NOMO-1 treated with DMSO at 0.1 percent for 48 hours (cell line): ENCODE measurements at regions not wholly inside any gene's neighbourhood (a gene's known extent, or its start where the extent isn't known, plus 50 kb on each side); places are given as distances from the start of the nearest gene placed in this dataset.
"Not testable (repeated sequence)": the region's sequence is repeated elsewhere in the genome, so short reads cannot be mapped to it uniquely, and the experiment has no call there.

Source experiments
- DNase-seq: peaks from one replicate; lab custom pipeline; 2025; ENCODE audit not compliant: unreplicated experiment; lab: John Stamatoyannopoulos, UW

GRCh38 chr1:88321706-88322105 lies 362.4 kb upstream of the PKN2 start:
- DNase-seq = no peak

DNA sequence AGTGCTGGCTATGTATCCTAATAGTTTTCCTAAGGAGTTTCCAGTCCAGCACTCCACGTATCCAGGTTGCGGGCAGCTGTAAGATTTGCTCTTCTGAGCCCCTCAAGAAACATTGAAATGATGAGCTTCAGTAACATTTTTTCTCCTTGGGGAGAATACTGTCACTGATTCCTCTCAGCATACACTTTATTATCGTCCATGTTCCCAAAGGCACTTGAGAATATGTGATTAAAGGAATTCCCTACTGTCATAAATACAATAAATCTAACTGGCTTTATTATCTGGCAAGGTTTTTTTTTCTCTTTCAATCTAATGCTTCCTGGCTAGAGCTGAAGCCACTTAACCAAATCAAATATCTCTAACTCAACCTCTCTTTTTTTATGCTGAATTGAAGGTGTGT lies 359.2 kb upstream of the PKN2 start:
- DNase-seq = no peak

GRCh38 chr1:88327391-88328267 lies 356.4 kb upstream of the PKN2 start:
- no peak for DNase-seq

GRCh38 chr1:88330201-88330600 lies 353.9 kb upstream of the PKN2 start:
- no peak for DNase-seq

DNA sequence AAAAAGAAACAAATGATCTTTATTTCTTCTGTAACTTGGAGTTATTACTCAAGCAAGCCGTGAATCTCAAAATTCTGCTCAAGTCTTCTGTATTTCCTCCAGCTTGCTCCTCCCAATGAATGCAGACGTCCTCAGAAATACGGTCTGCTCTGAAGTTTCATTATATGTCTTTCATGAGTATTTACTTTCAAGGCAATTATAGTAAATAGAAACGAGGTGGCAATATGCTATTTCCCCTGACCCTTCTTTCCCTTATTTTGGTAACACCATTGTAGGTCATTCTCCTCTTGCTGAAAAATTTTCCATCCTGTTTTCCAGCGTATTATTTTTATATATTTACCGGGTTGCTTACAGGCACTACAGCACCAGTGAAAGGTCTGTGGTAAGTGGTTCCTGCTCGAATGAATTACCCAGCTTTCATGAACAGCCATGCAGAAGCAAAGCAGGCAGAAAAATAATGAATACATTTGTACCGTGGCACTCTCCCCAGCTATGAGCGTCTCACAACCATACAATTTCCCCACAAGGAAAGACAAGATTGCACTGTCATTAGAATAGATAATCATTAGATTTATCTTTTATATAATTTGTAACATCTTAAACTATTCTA lies 350.9 kb upstream of the PKN2 start:
- no peak for DNase-seq

DNA sequence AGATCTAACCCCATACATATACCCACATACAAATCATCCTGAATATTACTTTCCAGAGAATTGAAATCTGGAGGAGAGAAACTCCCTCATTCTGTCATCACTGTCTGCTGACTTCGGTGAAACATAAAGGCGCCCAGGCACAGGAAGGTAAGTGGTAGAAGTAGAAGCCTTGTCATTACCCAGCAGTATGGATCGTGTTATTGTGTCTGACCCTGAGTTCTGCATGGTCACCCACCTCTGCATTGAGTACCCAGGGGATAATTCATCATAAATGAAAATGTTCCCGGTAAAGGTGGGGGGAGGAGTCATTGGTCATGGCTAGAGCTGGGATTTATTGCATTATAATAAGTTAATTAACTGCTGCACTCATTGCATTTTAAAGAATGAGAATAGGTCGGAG lies 342.6 kb upstream of the PKN2 start:
- DNase-seq = no peak

DNA sequence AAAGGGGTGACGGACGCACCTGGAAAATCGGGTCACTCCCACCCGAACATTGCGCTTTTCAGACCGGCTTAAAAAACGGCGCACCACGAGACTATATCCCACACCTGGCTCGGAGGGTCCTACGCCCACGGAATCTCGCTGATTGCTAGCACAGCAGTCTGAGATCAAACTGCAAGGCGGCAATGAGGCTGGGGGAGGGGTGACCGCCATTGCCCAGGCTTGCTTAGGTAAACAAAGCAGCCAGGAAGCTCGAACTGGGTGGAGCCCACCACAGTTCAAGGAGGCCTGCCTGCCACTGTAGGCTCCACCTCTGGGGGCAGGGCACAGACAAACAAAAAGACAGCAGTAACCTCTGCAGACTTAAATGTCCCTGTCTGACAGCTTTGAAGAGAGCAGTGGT lies 342.0 kb upstream of the PKN2 start:
- DNase-seq = not testable (repeated sequence)

DNA sequence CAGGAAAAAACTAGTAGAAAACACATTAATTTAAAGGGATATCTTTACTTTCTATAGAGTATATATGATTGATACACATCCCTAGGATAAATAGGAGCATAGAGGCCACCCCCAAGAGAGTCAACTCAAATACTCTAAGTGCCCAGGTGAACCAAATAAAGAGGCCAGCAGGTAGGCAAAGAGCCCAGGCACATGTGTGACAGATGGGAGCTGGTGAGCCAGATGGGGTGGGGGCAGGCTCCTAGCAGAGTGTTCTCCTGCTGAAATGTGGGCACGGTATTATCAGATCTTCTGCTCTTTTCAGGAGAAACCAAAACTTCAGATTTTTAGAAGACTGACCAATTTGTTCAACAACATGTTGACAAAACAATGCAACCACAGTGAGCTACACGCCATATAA lies 333.4 kb upstream of the PKN2 start:
- no peak for DNase-seq

DNA sequence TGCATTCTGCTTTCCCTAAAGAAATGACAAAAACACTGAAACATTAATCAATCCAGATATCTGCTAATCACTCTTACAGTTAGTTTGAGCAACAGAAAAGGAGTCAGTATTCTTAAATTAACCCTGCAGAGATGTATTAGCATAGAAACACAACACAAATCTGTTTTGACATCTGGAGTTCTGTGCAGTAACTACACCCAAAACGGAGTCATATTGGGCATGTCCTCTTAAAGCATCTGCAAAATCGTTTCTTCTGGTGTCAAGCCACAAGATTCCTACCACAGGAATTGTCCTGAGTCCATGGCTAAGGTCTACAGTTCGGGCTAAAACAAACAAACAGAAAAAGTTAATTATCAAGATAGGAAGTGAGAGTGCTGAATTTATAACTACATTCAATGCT lies 332.1 kb upstream of the PKN2 start:
- DNase-seq = no peak

DNA sequence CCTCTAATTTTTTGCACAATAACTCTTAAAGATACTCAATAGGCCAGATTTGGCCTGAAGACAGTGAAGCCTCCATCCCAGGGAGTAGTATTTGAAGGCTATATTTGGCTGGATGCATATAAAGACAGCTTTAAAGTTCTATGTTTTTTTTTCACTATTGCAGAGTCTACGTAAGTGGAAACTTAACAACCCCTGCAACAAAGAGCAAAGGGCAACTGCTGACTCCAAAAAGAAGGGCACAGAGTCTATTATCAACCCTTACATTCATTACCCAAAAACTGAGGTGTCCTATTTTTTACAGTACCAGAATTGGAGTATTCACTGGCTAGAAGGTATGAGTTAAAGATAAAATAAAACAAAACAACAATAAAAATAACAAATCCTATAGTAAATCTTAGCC lies 329.8 kb upstream of the PKN2 start:
- DNase-seq = no peak

- no peak for DNase-seq
Observed at GRCh38 chr1:88357729-88358128, 326.3 kb upstream of the PKN2 start.

DNA sequence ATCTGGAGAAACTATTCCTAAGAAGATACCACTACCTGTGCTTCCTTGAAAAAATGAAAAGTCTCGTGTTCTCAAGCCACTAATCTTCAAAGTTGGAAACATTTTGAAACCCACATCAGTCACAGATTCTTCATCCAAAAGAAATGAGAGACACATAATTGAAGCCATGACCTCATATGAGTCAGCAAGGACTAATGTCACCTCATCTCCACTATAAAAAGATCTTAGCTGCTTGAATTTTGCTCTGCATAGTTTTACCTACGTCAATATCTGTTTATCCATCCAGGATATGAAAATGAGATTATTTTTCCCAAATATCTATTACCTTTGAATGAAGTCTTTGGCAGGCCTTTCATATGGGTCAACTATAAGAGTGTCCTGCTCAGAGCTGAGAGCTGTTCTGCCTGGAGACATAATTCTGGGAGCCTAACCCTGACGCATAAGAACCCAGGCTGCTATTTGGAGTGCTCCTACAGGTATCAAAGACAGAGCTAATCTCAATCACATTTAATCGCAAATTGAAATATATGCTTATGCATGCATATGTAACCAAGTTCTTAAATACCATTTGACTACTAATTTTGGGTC lies 312.5 kb upstream of the PKN2 start:
- DNase-seq = no peak

- DNase-seq = no peak
Observed at GRCh38 chr1:88375977-88376376, 308.1 kb upstream of the PKN2 start.

- no peak for DNase-seq
Observed at GRCh38 chr1:88376421-88376820, 307.7 kb upstream of the PKN2 start.

DNA sequence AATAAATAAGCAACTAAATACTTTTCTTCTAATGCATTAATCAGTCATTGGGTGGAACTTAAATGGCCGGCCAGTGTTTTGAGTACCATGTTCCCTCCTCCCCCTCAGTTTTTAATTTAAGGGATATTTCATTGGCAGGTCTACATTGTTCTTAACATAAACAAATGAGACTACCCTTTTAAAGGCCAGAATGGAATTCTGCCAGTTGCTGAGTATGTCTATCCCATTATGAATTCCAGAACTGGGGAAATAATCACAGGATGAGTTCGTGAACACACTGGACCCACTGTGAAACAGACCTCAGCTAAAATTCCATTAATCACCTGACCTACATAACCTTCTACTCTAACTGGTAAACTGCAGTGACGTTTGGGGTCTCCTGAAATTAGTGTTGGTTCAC lies 305.5 kb upstream of the PKN2 start:
- no peak for DNase-seq

GRCh38 chr1:88394958-88395357 lies 289.1 kb upstream of the PKN2 start:
- DNase-seq = no peak

GRCh38 chr1:88398338-88398737 lies 285.7 kb upstream of the PKN2 start:
- DNase-seq = no peak

- DNase-seq = no peak
Observed at GRCh38 chr1:88399690-88400089, 284.4 kb upstream of the PKN2 start.

GRCh38 chr1:88401313-88401712 lies 282.8 kb upstream of the PKN2 start:
- DNase-seq = no peak

GRCh38 chr1:88404582-88404981 lies 279.5 kb upstream of the PKN2 start:
- no peak for DNase-seq

GRCh38 chr1:88407248-88407647 lies 276.8 kb upstream of the PKN2 start:
- DNase-seq = no peak

DNA sequence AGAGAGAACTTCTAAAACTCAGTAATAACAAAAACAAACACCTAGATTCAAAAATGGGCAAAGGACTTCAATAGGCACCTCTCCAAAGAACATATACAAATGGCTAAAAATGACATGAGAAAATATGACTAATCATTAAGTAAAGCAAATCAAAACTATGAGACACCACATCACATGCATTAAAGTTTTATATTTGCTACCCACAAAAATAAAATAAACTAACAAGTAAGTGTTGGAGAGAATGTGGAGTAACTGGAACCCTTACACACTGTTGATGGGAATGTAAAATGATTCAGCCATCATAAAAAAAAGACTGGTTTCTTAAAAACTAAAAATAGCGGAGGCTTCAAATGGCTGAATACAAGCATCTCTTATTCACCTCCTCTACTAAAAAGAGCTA lies 262.1 kb upstream of the PKN2 start:
- DNase-seq = no peak
